ENCODE measurements at regions not wholly inside any gene's neighbourhood (a gene's known extent, or its start where the extent isn't known, plus 50 kb on each side); places are given as distances from the start of the nearest gene placed in this dataset.
"Not testable (repeated sequence)": the region's sequence is repeated elsewhere in the genome, so short reads cannot be mapped to it uniquely, and the experiment has no call there.

DNA sequence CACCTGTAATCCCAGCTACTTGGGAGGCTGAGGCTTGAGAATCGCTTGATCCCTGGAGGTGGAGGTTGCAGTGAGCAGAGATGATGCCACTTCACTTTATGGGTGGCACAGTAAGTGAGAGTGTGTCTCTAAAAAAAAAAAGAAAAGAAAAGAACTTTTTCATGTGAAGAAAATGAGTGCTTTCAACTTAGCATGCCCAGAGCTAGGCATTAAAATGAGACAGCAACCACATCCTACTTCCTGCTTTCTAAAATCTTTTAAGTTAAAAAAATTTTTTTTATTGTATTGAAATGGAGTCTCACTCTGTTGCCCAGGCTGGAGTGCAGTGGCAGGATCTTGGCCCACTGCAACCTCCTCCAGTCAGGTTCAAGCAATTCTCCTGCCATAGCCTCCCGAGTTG, 170.4 kb upstream of the NOTCH2NLA start:
- TF ChIP-seq, protein P1, sequence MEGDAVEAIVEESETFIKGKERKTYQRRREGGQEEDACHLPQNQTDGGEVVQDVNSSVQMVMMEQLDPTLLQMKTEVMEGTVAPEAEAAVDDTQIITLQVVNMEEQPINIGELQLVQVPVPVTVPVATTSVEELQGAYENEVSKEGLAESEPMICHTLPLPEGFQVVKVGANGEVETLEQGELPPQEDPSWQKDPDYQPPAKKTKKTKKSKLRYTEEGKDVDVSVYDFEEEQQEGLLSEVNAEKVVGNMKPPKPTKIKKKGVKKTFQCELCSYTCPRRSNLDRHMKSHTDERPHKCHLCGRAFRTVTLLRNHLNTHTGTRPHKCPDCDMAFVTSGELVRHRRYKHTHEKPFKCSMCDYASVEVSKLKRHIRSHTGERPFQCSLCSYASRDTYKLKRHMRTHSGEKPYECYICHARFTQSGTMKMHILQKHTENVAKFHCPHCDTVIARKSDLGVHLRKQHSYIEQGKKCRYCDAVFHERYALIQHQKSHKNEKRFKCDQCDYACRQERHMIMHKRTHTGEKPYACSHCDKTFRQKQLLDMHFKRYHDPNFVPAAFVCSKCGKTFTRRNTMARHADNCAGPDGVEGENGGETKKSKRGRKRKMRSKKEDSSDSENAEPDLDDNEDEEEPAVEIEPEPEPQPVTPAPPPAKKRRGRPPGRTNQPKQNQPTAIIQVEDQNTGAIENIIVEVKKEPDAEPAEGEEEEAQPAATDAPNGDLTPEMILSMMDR (IDR thresholded peaks at IDR 0.05): not testable (repeated sequence)
- not testable (repeated sequence) for TF ChIP-seq POLR2A (IDR thresholded peaks at IDR 0.05)

All from vagina (tissue), 2 donors.